NT2/D1 (cell line): ENCODE measurements at regions not wholly inside any gene's neighbourhood (a gene's known extent, or its start where the extent isn't known, plus 50 kb on each side); places are given as distances from the start of the nearest gene placed in this dataset.

Source experiments
- YY1 ChIP-seq: IDR thresholded peaks from 2 replicates; pipeline ENCODE4 v1.6.1; 2011; ENCODE audit not compliant: insufficient read length, insufficient read depth
- ZNF274 ChIP-seq: IDR thresholded peaks from 2 replicates; pipeline ENCODE4 v1.6.1; 2011; ENCODE audit warnings: mild to moderate bottlenecking, low read depth, low read length

GRCh38 chr18:4549164-4549872 lies 94.2 kb upstream of the DLGAP1 start:
- TF ChIP-seq ZNF274: no peak
- no peak for TF ChIP-seq YY1
